WTC11 (cell line): ENCODE measurements at regions not wholly inside any gene's neighbourhood (a gene's known extent, or its start where the extent isn't known, plus 50 kb on each side); places are given as distances from the start of the nearest gene placed in this dataset.

ENCODE experiments used
- NR1H2 ChIP-seq: sonication (generic); formaldehyde crosslinking; IDR thresholded peaks from 2 replicates; pipeline ENCODE4 v1.9.0; 2021; ENCODE audit warnings: mild to moderate bottlenecking, moderate library complexity, missing genetic modification reagents
- NR3C1 ChIP-seq: sonication (generic); formaldehyde crosslinking; conservative IDR thresholded peaks from 2 replicates; pipeline ENCODE4 v1.8.1; 2023; ENCODE audit warnings: low read depth, mild to moderate bottlenecking, missing genetic modification reagents
- TCF7 ChIP-seq: sonication (generic); formaldehyde crosslinking; IDR thresholded peaks from 2 replicates; pipeline ENCODE4 v1.8.0; 2022; ENCODE audit warnings: mild to moderate bottlenecking, low read depth, missing genetic modification reagents, moderate library complexity
- TP53 ChIP-seq: sonication (generic); formaldehyde crosslinking; IDR thresholded peaks from 2 replicates; pipeline ENCODE4 v1.8.1; 2023; ENCODE audit warnings: mild to moderate bottlenecking, missing genetic modification reagents
- USF1 ChIP-seq: sonication (generic); formaldehyde crosslinking; IDR thresholded peaks from 2 replicates; pipeline ENCODE4 v1.8.0; 2022; ENCODE audit warnings: mild to moderate bottlenecking, missing genetic modification reagents
- TF ChIP-seq, protein P1 (sequence below): fragments of 200-600 bp; IDR thresholded peaks from 2 replicates; pipeline ENCODE4 v1.8.0; 2022; ENCODE audit warnings: antibody characterized with exemption
- TF ChIP-seq, protein P2 (sequence below): sonication (generic); formaldehyde crosslinking; IDR thresholded peaks from 2 replicates; pipeline ENCODE4 v1.8.0; 2022; ENCODE audit warnings: mild to moderate bottlenecking, missing genetic modification reagents
- TF ChIP-seq, protein P3 (sequence below): sonication (generic); formaldehyde crosslinking; IDR thresholded peaks from 2 replicates; pipeline ENCODE4 v1.8.1; 2023; ENCODE audit warnings: mild to moderate bottlenecking, missing genetic modification reagents, moderate library complexity

- no peak for TF ChIP-seq TP53
- TF ChIP-seq, protein P1, sequence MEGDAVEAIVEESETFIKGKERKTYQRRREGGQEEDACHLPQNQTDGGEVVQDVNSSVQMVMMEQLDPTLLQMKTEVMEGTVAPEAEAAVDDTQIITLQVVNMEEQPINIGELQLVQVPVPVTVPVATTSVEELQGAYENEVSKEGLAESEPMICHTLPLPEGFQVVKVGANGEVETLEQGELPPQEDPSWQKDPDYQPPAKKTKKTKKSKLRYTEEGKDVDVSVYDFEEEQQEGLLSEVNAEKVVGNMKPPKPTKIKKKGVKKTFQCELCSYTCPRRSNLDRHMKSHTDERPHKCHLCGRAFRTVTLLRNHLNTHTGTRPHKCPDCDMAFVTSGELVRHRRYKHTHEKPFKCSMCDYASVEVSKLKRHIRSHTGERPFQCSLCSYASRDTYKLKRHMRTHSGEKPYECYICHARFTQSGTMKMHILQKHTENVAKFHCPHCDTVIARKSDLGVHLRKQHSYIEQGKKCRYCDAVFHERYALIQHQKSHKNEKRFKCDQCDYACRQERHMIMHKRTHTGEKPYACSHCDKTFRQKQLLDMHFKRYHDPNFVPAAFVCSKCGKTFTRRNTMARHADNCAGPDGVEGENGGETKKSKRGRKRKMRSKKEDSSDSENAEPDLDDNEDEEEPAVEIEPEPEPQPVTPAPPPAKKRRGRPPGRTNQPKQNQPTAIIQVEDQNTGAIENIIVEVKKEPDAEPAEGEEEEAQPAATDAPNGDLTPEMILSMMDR = no peak
- TF ChIP-seq, protein P2, sequence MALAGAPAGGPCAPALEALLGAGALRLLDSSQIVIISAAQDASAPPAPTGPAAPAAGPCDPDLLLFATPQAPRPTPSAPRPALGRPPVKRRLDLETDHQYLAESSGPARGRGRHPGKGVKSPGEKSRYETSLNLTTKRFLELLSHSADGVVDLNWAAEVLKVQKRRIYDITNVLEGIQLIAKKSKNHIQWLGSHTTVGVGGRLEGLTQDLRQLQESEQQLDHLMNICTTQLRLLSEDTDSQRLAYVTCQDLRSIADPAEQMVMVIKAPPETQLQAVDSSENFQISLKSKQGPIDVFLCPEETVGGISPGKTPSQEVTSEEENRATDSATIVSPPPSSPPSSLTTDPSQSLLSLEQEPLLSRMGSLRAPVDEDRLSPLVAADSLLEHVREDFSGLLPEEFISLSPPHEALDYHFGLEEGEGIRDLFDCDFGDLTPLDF (CRISPR knock-in tag) = no peak
- TF ChIP-seq, protein P3, sequence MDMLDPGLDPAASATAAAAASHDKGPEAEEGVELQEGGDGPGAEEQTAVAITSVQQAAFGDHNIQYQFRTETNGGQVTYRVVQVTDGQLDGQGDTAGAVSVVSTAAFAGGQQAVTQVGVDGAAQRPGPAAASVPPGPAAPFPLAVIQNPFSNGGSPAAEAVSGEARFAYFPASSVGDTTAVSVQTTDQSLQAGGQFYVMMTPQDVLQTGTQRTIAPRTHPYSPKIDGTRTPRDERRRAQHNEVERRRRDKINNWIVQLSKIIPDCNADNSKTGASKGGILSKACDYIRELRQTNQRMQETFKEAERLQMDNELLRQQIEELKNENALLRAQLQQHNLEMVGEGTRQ (CRISPR knock-in tag) = no peak
- no peak for TF ChIP-seq TCF7 (CRISPR knock-in tag)
- no peak for TF ChIP-seq USF1 (CRISPR knock-in tag)
- TF ChIP-seq NR3C1 (CRISPR knock-in tag) = no peak
- no peak for TF ChIP-seq NR1H2
Measured at GRCh38 chr18:42537291-42537690, 578.2 kb downstream of the RIT2 start.
